Stimulated activated CD4-positive, alpha-beta T cell treated with anti-CD3 and anti-CD28 coated beads, TNF-alpha, amount 100 ng/mL, for 1 hour (primary cell): ENCODE measurements at regions not wholly inside any gene's neighbourhood (a gene's known extent, or its start where the extent isn't known, plus 50 kb on each side); places are given as distances from the start of the nearest gene placed in this dataset.
"Not testable (repeated sequence)": the region's sequence is repeated elsewhere in the genome, so short reads cannot be mapped to it uniquely, and the experiment has no call there.

Experiments used
- DNase-seq, 3 donors: peaks; one replicate each; pipeline ENCODE4 v3.0.0-alpha.2; 2020; ENCODE audit warnings: low read depth in 3 of 3, low spot score in 1 of 3

- no peak for DNase-seq
These were observed 145.6 kb upstream of the MRPS22 start for GRCh38 chr3:139198186-139198585.

- DNase-seq = no peak
These were observed 144.9 kb upstream of the MRPS22 start for GRCh38 chr3:139198929-139199328.

GRCh38 chr3:139199421-139200010, 144.3 kb upstream of the MRPS22 start:
- DNase-seq = no peak

GRCh38 chr3:139201446-139202225, 142.2 kb upstream of the MRPS22 start:
- no peak for DNase-seq

GRCh38 chr3:139202226-139202958, 141.4 kb upstream of the MRPS22 start:
- DNase-seq = no peak

GRCh38 chr3:139202959-139203349, 140.9 kb upstream of the MRPS22 start:
- no peak for DNase-seq

- DNase-seq = no peak
These were observed 140.1 kb upstream of the MRPS22 start for GRCh38 chr3:139203752-139204151.

GRCh38 chr3:139204728-139205127, 139.1 kb upstream of the MRPS22 start:
- no peak for DNase-seq

- no peak for DNase-seq
These were observed 129.9 kb upstream of the MRPS22 start for GRCh38 chr3:139213936-139214335.

GRCh38 chr3:139216958-139217357, 126.9 kb upstream of the MRPS22 start:
- no peak for DNase-seq

- DNase-seq = no peak
These were observed 126.2 kb upstream of the MRPS22 start for GRCh38 chr3:139217633-139218032.

- DNase-seq = no peak
These were observed 125.8 kb upstream of the MRPS22 start for GRCh38 chr3:139218046-139218445.

GRCh38 chr3:139219463-139219862, 124.4 kb upstream of the MRPS22 start:
- no peak for DNase-seq

- no peak for DNase-seq
These were observed 121.6 kb upstream of the MRPS22 start for GRCh38 chr3:139222100-139222657.

- DNase-seq = no peak
These were observed 118.3 kb upstream of the MRPS22 start for GRCh38 chr3:139225548-139225947.

- DNase-seq = no peak
These were observed 117.1 kb upstream of the MRPS22 start for GRCh38 chr3:139226731-139227130.

- no peak for DNase-seq
These were observed 116.7 kb upstream of the MRPS22 start for GRCh38 chr3:139227165-139227564.

GRCh38 chr3:139227827-139228226, 116.0 kb upstream of the MRPS22 start:
- no peak for DNase-seq

- DNase-seq = no peak
These were observed 113.4 kb upstream of the MRPS22 start for GRCh38 chr3:139230391-139230790.

GRCh38 chr3:139231555-139232281, 112.1 kb upstream of the MRPS22 start:
- DNase-seq = no peak

GRCh38 chr3:139232341-139232740, 111.5 kb upstream of the MRPS22 start:
- DNase-seq = not testable (repeated sequence)
